ENCODE measurements at regions not wholly inside any gene's neighbourhood (a gene's known extent, or its start where the extent isn't known, plus 50 kb on each side); places are given as distances from the start of the nearest gene placed in this dataset.

GRCh38 chr5:6163913-6164312, 214.4 kb downstream of the MED10 start:
- H3K27me3 ChIP-seq (ENCODE audit: low read depth) = no peaks in the 10 kb centered on the region
- no peak overlapping the region for H3K27ac ChIP-seq
- ATAC-seq = no peak
- TF ChIP-seq CTCF (IDR thresholded peaks at IDR 0.05) = no peak
- DNase-seq = no peak
- no peaks in the 10 kb centered on the region for H3K4me1 ChIP-seq
- no peaks in the 10 kb centered on the region for H3K9me3 ChIP-seq
- intact Hi-C loops (cut with DNase I) = no loop called here
- H3K4me3 ChIP-seq = no peak overlapping the region
- no peaks in the 10 kb centered on the region for H3K36me3 ChIP-seq

- ATAC-seq = no peak
- no peak for TF ChIP-seq CTCF (IDR thresholded peaks at IDR 0.05)
These were observed 216.2 kb downstream of the MED10 start for GRCh38 chr5:6162175-6162574.

GRCh38 chr5:6161257-6161656, 217.1 kb downstream of the MED10 start:
- Histone ChIP-seq H3K27ac (no peak overlapping the region), H3K4me1 (no peaks in the 10 kb centered on the region), H3K36me3 (no peaks in the 10 kb centered on the region), H3K9me3 (no peaks in the 10 kb centered on the region), H3K4me3 (no peak overlapping the region), H3K27me3 (ENCODE audit: low read depth) (no peaks in the 10 kb centered on the region)
- DNase-seq (no peak), ATAC-seq (no peak)
- intact Hi-C loops (cut with DNase I) = no loop called here
- TF ChIP-seq CTCF (IDR thresholded peaks at IDR 0.05) = no peak

More at GRCh38 chr5:6162175-6162574, 216.2 kb downstream of the MED10 start:
- Histone ChIP-seq H3K4me3 (no peak overlapping the region), H3K9me3 (no peaks in the 10 kb centered on the region), H3K4me1 (no peaks in the 10 kb centered on the region), H3K36me3 (no peaks in the 10 kb centered on the region), H3K27ac (no peak overlapping the region), H3K27me3 (ENCODE audit: low read depth) (no peaks in the 10 kb centered on the region)
- no peak for DNase-seq
- intact Hi-C loops (cut with DNase I) = no loop called here

- H3K4me3 ChIP-seq = no peak overlapping the region
- intact Hi-C loops (cut with DNase I) = no loop called here
- ATAC-seq = no peak
- TF ChIP-seq CTCF (IDR thresholded peaks at IDR 0.05) = no peak
- no peaks in the 10 kb centered on the region for H3K4me1 ChIP-seq
- no peak overlapping the region for H3K27ac ChIP-seq
- DNase-seq = no peak
- H3K9me3 ChIP-seq = no peaks in the 10 kb centered on the region
- H3K27me3 ChIP-seq (ENCODE audit: low read depth) = no peaks in the 10 kb centered on the region
- no peaks in the 10 kb centered on the region for H3K36me3 ChIP-seq
These were observed 218.4 kb downstream of the MED10 start for GRCh38 chr5:6159832-6160430.

- TF ChIP-seq CTCF (IDR thresholded peaks at IDR 0.05) = no peak
- H3K27me3 ChIP-seq (ENCODE audit: low read depth) = no peaks in the 10 kb centered on the region
- ATAC-seq = no peak
- intact Hi-C loops (cut with DNase I) = no loop called here
- no peaks in the 10 kb centered on the region for H3K9me3 ChIP-seq
- no peaks in the 10 kb centered on the region for H3K4me1 ChIP-seq
- H3K4me3 ChIP-seq = no peak overlapping the region
- H3K27ac ChIP-seq = no peak overlapping the region
- DNase-seq = no peak
- no peaks in the 10 kb centered on the region for H3K36me3 ChIP-seq
These were observed 219.1 kb downstream of the MED10 start for GRCh38 chr5:6158974-6159831.

Measured in lower lobe of right lung (tissue), 2 donors.